Choroid plexus epithelial cell (primary cell): ENCODE measurements at regions not wholly inside any gene's neighbourhood (a gene's known extent, or its start where the extent isn't known, plus 50 kb on each side); places are given as distances from the start of the nearest gene placed in this dataset.

Source experiments
- DNase-seq: peaks from one replicate; pipeline ENCODE4 v3.0.0-alpha.2; 2010; ENCODE audit warnings: low read depth
- H3K4me3 ChIP-seq: 2 replicates; pipeline ENCODE4 v1.5.1; 2011; ENCODE audit warnings: low read depth, mild to moderate bottlenecking, control low read depth, low read length, moderate library complexity
- TF ChIP-seq, protein P1 (sequence below): conservative IDR thresholded peaks from 2 replicates; pipeline ENCODE4 v1.5.1; 2011; ENCODE audit warnings: low read depth, mild to moderate bottlenecking, control low read depth, inconsistent platforms, low read length, moderate library complexity

DNA sequence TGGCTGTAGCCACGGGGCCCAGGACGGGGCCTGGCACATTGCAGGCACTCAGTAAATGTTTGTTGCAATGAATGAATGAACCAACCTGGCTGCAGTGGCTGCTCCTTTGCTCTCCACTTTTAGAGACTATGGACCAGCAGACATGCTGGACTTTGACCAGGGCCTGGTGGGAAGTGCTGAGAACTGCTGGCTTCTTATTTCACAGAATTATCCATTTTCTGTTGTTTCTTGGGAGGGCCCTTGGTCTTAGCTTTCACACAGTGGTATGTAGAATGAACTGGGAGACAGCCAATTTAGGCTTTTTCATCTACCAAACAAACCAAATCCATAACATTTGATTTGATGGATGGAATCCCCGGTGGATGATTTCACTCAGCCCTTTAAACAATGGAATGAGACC, 78.0 kb upstream of the LHFPL2 start:
- TF ChIP-seq, protein P1, sequence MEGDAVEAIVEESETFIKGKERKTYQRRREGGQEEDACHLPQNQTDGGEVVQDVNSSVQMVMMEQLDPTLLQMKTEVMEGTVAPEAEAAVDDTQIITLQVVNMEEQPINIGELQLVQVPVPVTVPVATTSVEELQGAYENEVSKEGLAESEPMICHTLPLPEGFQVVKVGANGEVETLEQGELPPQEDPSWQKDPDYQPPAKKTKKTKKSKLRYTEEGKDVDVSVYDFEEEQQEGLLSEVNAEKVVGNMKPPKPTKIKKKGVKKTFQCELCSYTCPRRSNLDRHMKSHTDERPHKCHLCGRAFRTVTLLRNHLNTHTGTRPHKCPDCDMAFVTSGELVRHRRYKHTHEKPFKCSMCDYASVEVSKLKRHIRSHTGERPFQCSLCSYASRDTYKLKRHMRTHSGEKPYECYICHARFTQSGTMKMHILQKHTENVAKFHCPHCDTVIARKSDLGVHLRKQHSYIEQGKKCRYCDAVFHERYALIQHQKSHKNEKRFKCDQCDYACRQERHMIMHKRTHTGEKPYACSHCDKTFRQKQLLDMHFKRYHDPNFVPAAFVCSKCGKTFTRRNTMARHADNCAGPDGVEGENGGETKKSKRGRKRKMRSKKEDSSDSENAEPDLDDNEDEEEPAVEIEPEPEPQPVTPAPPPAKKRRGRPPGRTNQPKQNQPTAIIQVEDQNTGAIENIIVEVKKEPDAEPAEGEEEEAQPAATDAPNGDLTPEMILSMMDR, result no peak
- peak; percentile 21 for DNase-seq
- H3K4me3 ChIP-seq, result no peak overlapping the region

DNA sequence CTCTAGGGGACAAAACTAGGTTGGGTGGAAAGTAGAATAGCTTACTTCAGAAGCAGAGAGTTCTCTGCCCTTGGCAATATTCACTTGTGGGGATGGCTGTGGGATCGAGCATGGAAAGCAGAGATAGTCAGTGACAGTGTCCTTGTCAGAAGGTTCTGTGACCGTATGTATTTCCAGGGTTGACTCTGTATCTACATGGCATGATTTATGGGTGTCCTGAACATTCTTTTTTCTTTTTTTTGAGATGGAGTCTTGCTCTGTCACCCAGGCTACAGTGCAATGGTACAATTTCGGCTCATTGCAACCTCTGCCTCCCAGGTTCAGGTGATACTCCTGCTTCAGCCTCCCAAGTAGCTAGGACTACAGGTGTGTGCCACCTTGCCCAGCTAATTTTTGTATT, 77.4 kb upstream of the LHFPL2 start:
- TF ChIP-seq, protein P1, result no peak
- no peak for DNase-seq
- H3K4me3 ChIP-seq, result no peak overlapping the region

DNA sequence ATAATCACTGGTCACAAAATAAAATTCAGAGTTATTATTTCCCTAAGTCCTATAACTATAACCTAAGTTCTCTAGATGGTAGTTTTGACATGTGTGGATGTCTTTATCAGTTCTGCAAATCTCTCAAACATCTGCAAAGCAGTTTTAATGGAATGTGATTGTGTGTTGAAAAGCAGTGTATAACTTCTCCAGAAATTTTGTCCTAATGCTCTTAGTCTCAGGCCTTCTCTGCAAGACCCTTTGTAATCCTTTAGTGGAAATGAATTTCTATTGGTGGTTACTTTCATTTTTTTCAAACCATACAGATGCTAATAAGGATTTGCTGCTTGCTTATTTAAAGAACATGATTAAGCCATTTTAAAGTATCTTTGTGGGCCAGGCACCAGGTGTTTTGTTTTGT, 75.5 kb upstream of the LHFPL2 start:
- TF ChIP-seq, protein P1, result no peak
- DNase-seq, result no peak
- no peak overlapping the region for H3K4me3 ChIP-seq

DNA sequence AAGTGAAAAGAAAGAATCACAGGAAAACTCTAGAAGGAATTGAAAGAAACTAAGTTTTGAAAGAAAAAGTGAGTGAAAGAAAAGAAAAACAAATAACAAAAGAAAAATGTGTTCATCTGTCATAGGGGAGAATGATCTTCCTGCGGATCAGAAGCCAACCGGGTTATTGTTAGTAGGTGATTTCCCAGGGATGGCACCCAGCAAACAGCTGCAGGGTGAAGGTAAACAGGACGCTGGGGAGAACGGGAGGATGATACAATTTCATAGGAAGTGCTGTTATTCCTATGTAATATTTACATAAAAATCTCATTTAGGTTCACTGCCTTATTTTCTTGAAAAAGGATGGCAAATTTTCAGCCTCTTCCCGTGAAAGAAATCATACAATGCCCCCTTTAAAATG, 72.4 kb upstream of the LHFPL2 start:
- no peak for DNase-seq
- TF ChIP-seq, protein P1, result no peak
- H3K4me3 ChIP-seq, result no peak overlapping the region

DNA sequence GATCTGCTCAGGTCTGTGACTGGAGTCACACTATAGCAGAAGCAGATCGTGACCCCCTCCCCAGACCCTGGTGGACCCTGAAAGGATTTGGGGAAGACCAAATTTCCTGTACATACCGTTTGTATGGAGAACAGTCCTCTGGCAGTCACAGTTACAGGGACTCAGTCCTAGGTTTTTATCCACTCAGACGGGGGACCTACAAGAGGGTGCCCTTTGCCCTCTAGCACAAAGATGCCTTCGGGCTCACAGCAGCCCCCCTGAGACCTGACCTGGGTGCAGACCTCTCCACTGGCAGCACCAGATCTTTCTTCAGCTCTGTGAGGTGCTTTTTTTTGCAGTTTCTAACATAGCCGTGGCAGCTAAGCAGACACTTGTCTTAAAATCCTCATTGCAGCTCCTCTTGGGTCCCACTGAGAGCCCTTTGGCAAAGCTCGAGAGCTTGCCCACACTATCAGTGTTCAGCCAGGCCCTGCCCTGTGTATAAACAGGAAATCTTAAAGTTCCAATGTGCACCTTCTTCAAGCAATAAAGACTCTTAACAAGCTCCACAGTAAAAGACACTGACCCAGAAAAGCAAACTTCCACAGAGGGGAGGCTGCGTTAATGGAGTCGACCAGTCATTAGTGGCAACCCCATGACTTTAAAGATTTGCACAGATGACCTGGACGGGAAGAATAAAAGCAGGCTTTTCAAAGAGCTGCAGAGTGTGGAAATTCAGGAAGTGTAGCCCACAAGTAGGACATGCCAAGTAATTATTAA, 71.8 kb upstream of the LHFPL2 start:
- TF ChIP-seq, protein P1, result no peak
- no peak overlapping the region for H3K4me3 ChIP-seq
- no peak for DNase-seq

DNA sequence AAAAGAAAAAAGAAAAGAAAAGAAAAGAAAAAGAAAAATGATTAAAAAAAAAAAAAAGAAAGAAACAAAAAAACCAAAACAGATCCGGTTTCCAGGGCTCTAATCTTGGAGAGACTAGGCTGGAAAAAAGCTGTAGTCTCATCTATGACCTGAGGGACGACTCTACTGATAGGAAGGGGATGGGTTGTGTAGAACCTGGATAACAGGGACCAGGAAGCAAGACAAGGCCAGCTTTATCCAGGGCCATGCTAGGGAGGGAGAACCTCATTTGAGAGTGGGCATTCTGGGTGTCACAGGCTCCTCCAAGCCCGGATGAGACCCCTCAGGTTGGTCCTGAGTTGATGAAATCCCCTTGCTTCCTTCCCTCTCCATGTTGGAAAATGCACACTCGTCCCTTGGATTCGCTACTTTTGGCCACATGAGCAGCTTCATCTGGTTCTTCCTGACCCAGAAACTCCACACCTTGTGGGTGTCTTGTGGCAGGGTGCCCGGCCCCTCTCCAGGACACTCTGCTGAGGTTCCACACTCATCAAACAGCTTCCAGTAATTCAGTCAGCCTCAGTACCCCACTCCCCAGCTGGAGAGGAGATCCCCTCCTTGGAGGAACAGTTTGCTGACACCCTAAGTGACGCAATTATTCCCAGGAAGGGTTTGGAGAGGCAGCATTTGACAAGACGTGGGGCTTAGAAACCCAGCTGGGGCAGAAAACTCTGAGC, 71.1 kb upstream of the LHFPL2 start:
- DNase-seq, result no peak
- TF ChIP-seq, protein P1, result no peak
- H3K4me3 ChIP-seq, result no peak overlapping the region
